GM12878 (cell line): ENCODE measurements at regions not wholly inside any gene's neighbourhood (a gene's known extent, or its start where the extent isn't known, plus 50 kb on each side); places are given as distances from the start of the nearest gene placed in this dataset.

Experiments used
- CREB1 ChIP-seq: IDR thresholded peaks from 2 replicates; pipeline ENCODE4 v1.6.1; 2012; ENCODE audit warnings: low read depth, mild to moderate bottlenecking, inconsistent platforms
- ETV6 ChIP-seq, 2 experiments: fragments of 450-650 bp in 1 of 2; IDR thresholded peaks in 1 of 2; conservative IDR thresholded peaks in 1 of 2; 2 replicates each; pipeline ENCODE4 v1.6.1; 2014; ENCODE audit warnings: antibody characterized with exemption in 1 of 2, borderline replicate concordance in 1 of 2, low read depth in 1 of 2, mild to moderate bottlenecking in 1 of 2, moderate library complexity in 1 of 2
- JUNB ChIP-seq: IDR thresholded peaks from 2 replicates; pipeline ENCODE4 v1.6.1; 2016; ENCODE audit warnings: antibody characterized with exemption, mild to moderate bottlenecking
- JUND ChIP-seq: IDR thresholded peaks from 2 replicates; pipeline ENCODE4 v1.6.1; 2012; ENCODE audit warnings: low read depth, mild to moderate bottlenecking, low read length, improper control_type of control experiment, moderate library complexity
- POLR2A ChIP-seq: IDR thresholded peaks from 2 replicates; pipeline ENCODE4 v1.6.1; 2011; ENCODE audit warnings: low read depth, mild to moderate bottlenecking, low read length
- RAD21 ChIP-seq: IDR thresholded peaks from 2 replicates; pipeline ENCODE4 v1.6.1; 2011; ENCODE audit warnings: mild to moderate bottlenecking, low read depth, low read length, moderate library complexity; ENCODE audit not compliant: insufficient read depth
- RAD51 ChIP-seq: fragments of 450-650 bp; IDR thresholded peaks from 2 replicates; pipeline ENCODE4 v1.6.1; 2016; ENCODE audit warnings: moderate library complexity, mild to moderate bottlenecking, inconsistent platforms
- SPI1 ChIP-seq: IDR thresholded peaks from 2 replicates; pipeline ENCODE4 v1.6.1; 2011; ENCODE audit warnings: low read depth, mild to moderate bottlenecking, low read length, moderate library complexity, borderline replicate concordance; ENCODE audit not compliant: insufficient read depth
- ZNF274 ChIP-seq: IDR thresholded peaks from one replicate; pipeline ENCODE4 v1.8.0; 2011; ENCODE audit not compliant: insufficient read length, insufficient read depth
- TF ChIP-seq, protein P1 (sequence below): IDR thresholded peaks from 2 replicates; pipeline ENCODE4 v1.6.1; 2011; ENCODE audit warnings: low read depth, mild to moderate bottlenecking, low read length, moderate library complexity, borderline replicate concordance; ENCODE audit errors: extremely low read depth
- TF ChIP-seq, protein P2 (sequence below), 3 experiments: IDR thresholded peaks in 2 of 3; conservative IDR thresholded peaks in 1 of 3; 2 replicates each; pipeline ENCODE4 v1.5.1; 2011; ENCODE audit warnings: low read depth in 3 of 3, low read length in 3 of 3, mild to moderate bottlenecking in 3 of 3, control low read depth in 2 of 3, moderate library complexity in 2 of 3, inconsistent platforms in 1 of 3, mixed read lengths in 1 of 3; ENCODE audit not compliant: control insufficient read depth in 2 of 3, insufficient read depth in 1 of 3; ENCODE audit errors: extremely low read depth in 1 of 3

DNA sequence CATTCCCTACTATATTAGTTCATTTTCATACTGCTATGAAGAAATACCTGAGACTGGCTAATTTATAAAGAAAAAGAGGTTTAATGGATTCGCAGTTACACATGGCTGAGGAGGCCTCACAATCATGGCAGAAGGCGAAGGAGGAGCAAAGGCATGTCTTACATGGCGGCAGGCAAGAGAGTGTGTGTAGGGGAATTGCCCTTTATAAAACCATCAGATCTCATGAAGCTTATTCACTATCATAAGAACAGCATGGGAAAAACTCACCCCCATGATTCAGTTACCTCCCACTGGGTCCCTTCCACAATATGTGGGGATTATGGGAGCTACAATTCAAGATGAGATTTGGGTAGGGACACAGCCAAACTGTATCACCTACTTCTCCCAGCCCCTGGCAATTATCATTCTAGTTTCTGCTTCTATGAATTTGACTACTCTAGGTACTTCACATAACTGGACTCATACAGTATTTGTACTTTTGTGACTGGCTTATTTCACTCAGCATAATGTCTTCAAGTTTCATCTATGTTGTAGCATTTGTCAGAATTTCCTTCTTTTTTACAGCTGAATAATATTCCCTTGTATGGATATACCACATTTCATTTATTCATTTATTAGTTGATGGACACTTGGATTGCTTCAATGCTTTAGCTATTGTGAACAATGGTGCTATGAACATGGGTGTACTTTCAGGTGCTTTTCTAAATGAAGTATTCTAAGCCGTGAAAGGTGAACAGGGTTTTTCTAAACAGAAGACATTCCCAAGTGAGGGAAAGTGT, 219.5 kb upstream of the NUDT4 start:
- TF ChIP-seq ETV6 (conservative IDR thresholded peaks at IDR 0.05 in 1 of 2, IDR thresholded peaks at IDR 0.05 in 1 of 2; ENCODE audit: borderline replicate concordance in 1 of 2, low read depth in 1 of 2), result no peak
- no peak for TF ChIP-seq POLR2A
- TF ChIP-seq RAD21, result no peak
- TF ChIP-seq CREB1, result no peak
- no peak for TF ChIP-seq SPI1
- TF ChIP-seq, protein P1, sequence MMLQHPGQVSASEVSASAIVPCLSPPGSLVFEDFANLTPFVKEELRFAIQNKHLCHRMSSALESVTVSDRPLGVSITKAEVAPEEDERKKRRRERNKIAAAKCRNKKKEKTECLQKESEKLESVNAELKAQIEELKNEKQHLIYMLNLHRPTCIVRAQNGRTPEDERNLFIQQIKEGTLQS, result no peak
- TF ChIP-seq ZNF274, result no peak
- TF ChIP-seq JUND, result no peak
- no peak for TF ChIP-seq RAD51
- TF ChIP-seq JUNB, result no peak
- TF ChIP-seq, protein P2, sequence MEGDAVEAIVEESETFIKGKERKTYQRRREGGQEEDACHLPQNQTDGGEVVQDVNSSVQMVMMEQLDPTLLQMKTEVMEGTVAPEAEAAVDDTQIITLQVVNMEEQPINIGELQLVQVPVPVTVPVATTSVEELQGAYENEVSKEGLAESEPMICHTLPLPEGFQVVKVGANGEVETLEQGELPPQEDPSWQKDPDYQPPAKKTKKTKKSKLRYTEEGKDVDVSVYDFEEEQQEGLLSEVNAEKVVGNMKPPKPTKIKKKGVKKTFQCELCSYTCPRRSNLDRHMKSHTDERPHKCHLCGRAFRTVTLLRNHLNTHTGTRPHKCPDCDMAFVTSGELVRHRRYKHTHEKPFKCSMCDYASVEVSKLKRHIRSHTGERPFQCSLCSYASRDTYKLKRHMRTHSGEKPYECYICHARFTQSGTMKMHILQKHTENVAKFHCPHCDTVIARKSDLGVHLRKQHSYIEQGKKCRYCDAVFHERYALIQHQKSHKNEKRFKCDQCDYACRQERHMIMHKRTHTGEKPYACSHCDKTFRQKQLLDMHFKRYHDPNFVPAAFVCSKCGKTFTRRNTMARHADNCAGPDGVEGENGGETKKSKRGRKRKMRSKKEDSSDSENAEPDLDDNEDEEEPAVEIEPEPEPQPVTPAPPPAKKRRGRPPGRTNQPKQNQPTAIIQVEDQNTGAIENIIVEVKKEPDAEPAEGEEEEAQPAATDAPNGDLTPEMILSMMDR (IDR thresholded peaks at IDR 0.05 in 2 of 3, conservative IDR thresholded peaks at IDR 0.05 in 1 of 3; ENCODE audit: control insufficient read depth in 2 of 3, extremely low read depth in 1 of 3, insufficient read depth in 1 of 3, low read depth in 3 of 3, low read length in 3 of 3), result no peak
